PC-9 (cell line): ENCODE measurements at regions not wholly inside any gene's neighbourhood (a gene's known extent, or its start where the extent isn't known, plus 50 kb on each side); places are given as distances from the start of the nearest gene placed in this dataset.

ENCODE experiments used
- EZH2 ChIP-seq: fragments of 200-600 bp; sonication (generic); IDR thresholded peaks from 2 replicates; pipeline ENCODE4 v1.8.0; 2017; ENCODE audit warnings: antibody characterized with exemption, low read depth
- TF ChIP-seq, protein P1 (sequence below): fragments of 200-600 bp; sonication (generic); conservative IDR thresholded peaks from 2 replicates; pipeline ENCODE4 v1.6.1; 2017; ENCODE audit warnings: mixed run types, antibody characterized with exemption, mild to moderate bottlenecking, moderate library complexity

DNA sequence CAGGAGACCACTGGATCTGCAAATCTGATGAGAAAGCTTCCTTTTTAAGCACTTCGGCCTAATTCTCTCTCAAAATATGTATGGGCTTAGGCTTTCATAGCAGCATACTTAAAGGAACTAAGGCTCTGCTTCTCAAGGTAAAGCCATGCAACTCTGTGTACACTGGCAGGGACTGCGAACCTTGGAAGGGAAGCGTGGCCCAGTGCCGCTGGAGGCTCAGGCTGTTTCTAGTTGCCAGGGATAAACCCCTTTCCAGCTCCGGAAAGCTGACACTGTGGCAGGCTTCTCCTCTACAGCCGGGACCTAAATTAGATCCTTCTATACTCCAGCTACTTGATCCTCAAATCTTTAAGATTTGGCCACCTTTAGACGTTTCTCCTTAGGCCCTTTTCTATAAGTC lies 1091.3 kb upstream of the TENM3 start:
- TF ChIP-seq, protein P1, sequence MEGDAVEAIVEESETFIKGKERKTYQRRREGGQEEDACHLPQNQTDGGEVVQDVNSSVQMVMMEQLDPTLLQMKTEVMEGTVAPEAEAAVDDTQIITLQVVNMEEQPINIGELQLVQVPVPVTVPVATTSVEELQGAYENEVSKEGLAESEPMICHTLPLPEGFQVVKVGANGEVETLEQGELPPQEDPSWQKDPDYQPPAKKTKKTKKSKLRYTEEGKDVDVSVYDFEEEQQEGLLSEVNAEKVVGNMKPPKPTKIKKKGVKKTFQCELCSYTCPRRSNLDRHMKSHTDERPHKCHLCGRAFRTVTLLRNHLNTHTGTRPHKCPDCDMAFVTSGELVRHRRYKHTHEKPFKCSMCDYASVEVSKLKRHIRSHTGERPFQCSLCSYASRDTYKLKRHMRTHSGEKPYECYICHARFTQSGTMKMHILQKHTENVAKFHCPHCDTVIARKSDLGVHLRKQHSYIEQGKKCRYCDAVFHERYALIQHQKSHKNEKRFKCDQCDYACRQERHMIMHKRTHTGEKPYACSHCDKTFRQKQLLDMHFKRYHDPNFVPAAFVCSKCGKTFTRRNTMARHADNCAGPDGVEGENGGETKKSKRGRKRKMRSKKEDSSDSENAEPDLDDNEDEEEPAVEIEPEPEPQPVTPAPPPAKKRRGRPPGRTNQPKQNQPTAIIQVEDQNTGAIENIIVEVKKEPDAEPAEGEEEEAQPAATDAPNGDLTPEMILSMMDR: no peak
- TF ChIP-seq EZH2: no peak
